ENCODE measurements at regions not wholly inside any gene's neighbourhood (a gene's known extent, or its start where the extent isn't known, plus 50 kb on each side); places are given as distances from the start of the nearest gene placed in this dataset.

DNA sequence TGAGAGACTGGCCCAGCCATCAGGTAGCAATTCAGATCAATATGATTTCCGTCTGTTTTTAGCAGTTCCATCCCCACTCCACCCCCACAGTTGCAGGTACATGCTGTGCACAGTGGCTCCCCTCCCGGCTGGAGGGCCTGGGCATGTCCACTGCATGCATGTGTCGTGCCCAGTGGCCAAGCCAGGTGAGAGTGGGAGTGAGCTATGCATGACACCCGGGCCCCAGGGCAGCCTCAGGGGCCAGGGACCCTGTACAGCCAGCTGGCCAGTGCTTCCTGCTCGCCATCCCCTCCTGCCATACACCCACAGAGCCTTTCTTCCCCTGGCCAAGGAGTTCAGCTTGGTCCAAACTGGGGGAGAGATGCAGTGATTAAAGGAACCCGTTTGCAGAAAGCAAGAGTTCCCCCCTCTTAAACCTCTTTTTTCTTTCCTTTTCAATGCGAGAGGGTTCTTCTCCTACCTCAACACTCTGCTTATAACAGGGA, 135.3 kb downstream of the THBS2 start:
- no peak for TF ChIP-seq MAX (IDR thresholded peaks at IDR 0.05)
- no peak for TF ChIP-seq EGR1 (IDR thresholded peaks at IDR 0.05; ENCODE audit: low read depth in 2 of 2)
- no peak for TF ChIP-seq YY1 (IDR thresholded peaks at IDR 0.05)
- TF ChIP-seq CTCF (IDR thresholded peaks at IDR 0.05; ENCODE audit: low read depth, low read length, missing input control): no peak
- no peak for TF ChIP-seq ATF3 (IDR thresholded peaks at IDR 0.05)
- TF ChIP-seq, protein P1, sequence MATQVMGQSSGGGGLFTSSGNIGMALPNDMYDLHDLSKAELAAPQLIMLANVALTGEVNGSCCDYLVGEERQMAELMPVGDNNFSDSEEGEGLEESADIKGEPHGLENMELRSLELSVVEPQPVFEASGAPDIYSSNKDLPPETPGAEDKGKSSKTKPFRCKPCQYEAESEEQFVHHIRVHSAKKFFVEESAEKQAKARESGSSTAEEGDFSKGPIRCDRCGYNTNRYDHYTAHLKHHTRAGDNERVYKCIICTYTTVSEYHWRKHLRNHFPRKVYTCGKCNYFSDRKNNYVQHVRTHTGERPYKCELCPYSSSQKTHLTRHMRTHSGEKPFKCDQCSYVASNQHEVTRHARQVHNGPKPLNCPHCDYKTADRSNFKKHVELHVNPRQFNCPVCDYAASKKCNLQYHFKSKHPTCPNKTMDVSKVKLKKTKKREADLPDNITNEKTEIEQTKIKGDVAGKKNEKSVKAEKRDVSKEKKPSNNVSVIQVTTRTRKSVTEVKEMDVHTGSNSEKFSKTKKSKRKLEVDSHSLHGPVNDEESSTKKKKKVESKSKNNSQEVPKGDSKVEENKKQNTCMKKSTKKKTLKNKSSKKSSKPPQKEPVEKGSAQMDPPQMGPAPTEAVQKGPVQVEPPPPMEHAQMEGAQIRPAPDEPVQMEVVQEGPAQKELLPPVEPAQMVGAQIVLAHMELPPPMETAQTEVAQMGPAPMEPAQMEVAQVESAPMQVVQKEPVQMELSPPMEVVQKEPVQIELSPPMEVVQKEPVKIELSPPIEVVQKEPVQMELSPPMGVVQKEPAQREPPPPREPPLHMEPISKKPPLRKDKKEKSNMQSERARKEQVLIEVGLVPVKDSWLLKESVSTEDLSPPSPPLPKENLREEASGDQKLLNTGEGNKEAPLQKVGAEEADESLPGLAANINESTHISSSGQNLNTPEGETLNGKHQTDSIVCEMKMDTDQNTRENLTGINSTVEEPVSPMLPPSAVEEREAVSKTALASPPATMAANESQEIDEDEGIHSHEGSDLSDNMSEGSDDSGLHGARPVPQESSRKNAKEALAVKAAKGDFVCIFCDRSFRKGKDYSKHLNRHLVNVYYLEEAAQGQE (IDR thresholded peaks at IDR 0.05): no peak
- no peak for TF ChIP-seq ZBTB33 (IDR thresholded peaks at IDR 0.05)

All from liver (tissue), 3 donors.